CD4-positive, alpha-beta T cell treated with Interleukin-15 for 1 hour (primary cell): ENCODE measurements at regions not wholly inside any gene's neighbourhood (a gene's known extent, or its start where the extent isn't known, plus 50 kb on each side); places are given as distances from the start of the nearest gene placed in this dataset.
"Not testable (repeated sequence)": the region's sequence is repeated elsewhere in the genome, so short reads cannot be mapped to it uniquely, and the experiment has no call there.

Source experiments
- DNase-seq: peaks from one replicate; pipeline ENCODE4 v3.0.0-alpha.2; 2020

GRCh38 chr13:90664200-90664599 is 683.3 kb upstream of the MIR17HG start:
- not testable (repeated sequence) for DNase-seq

- no peak for DNase-seq
These were observed 673.7 kb upstream of the MIR17HG start for GRCh38 chr13:90673746-90674145.

GRCh38 chr13:90675129-90675528 is 672.4 kb upstream of the MIR17HG start:
- no peak for DNase-seq

GRCh38 chr13:90680826-90681225 is 666.7 kb upstream of the MIR17HG start:
- no peak for DNase-seq

GRCh38 chr13:90683711-90684131 is 663.8 kb upstream of the MIR17HG start:
- no peak for DNase-seq

GRCh38 chr13:90686442-90686841 is 661.0 kb upstream of the MIR17HG start:
- no peak for DNase-seq

- no peak for DNase-seq
These were observed 658.4 kb upstream of the MIR17HG start for GRCh38 chr13:90689111-90689510.

- no peak for DNase-seq
These were observed 656.9 kb upstream of the MIR17HG start for GRCh38 chr13:90690458-90691080.

- DNase-seq = no peak
These were observed 651.2 kb upstream of the MIR17HG start for GRCh38 chr13:90696254-90696653.

GRCh38 chr13:90696656-90697055 is 650.8 kb upstream of the MIR17HG start:
- no peak for DNase-seq

- DNase-seq = no peak
These were observed 647.1 kb upstream of the MIR17HG start for GRCh38 chr13:90700340-90700739.

GRCh38 chr13:90701264-90701663 is 646.2 kb upstream of the MIR17HG start:
- no peak for DNase-seq

- no peak for DNase-seq
These were observed 645.4 kb upstream of the MIR17HG start for GRCh38 chr13:90702050-90702449.

- no peak for DNase-seq
These were observed 640.9 kb upstream of the MIR17HG start for GRCh38 chr13:90706631-90707030.

GRCh38 chr13:90708128-90708527 is 639.4 kb upstream of the MIR17HG start:
- DNase-seq = no peak

GRCh38 chr13:90709319-90709718 is 638.2 kb upstream of the MIR17HG start:
- no peak for DNase-seq

GRCh38 chr13:90710164-90710759 is 637.2 kb upstream of the MIR17HG start:
- no peak for DNase-seq

GRCh38 chr13:90713441-90714133 is 633.9 kb upstream of the MIR17HG start:
- no peak for DNase-seq

GRCh38 chr13:90715485-90715884 is 632.0 kb upstream of the MIR17HG start:
- no peak for DNase-seq

- DNase-seq = no peak
These were observed 630.0 kb upstream of the MIR17HG start for GRCh38 chr13:90717451-90717936.

- DNase-seq = no peak
These were observed 628.0 kb upstream of the MIR17HG start for GRCh38 chr13:90719461-90719860.

- DNase-seq = no peak
These were observed 625.5 kb upstream of the MIR17HG start for GRCh38 chr13:90721937-90722336.

- DNase-seq = no peak
These were observed 624.1 kb upstream of the MIR17HG start for GRCh38 chr13:90723381-90723780.

- no peak for DNase-seq
These were observed 621.1 kb upstream of the MIR17HG start for GRCh38 chr13:90726375-90726774.
